Immature natural killer cell (primary cell): ENCODE measurements at regions not wholly inside any gene's neighbourhood (a gene's known extent, or its start where the extent isn't known, plus 50 kb on each side); places are given as distances from the start of the nearest gene placed in this dataset.
"Not testable (repeated sequence)": the region's sequence is repeated elsewhere in the genome, so short reads cannot be mapped to it uniquely, and the experiment has no call there.

Source experiments
- DNase-seq, 3 donors: peaks; one replicate each; pipeline ENCODE4 v3.0.0; 2022; ENCODE audit warnings: mixed read lengths in 1 of 3
- H3K27ac Mint-ChIP-seq, 6 donors: one replicate each; pipeline ENCODE4 v1.8.0; 2020; ENCODE audit warnings: mixed read lengths in 6 of 6, mild to moderate bottlenecking in 5 of 6, inconsistent platforms in 4 of 6, moderate library complexity in 3 of 6
- H3K27me3 Mint-ChIP-seq, 3 donors: one replicate each; pipeline ENCODE4 v1.8.0; 2020 to 2021; ENCODE audit warnings: low read depth in 3 of 3, mild to moderate bottlenecking in 3 of 3, mixed read lengths in 3 of 3, moderate library complexity in 3 of 3, inconsistent platforms in 1 of 3
- H3K36me3 Mint-ChIP-seq, 3 donors: one replicate each; pipeline ENCODE4 v1.8.0; 2020; ENCODE audit warnings: mixed read lengths in 3 of 3, inconsistent platforms in 2 of 3, mild to moderate bottlenecking in 2 of 3
- H3K4me1 Mint-ChIP-seq, 2 donors: one replicate each; pipeline ENCODE4 v1.8.0; 2020; ENCODE audit warnings: inconsistent platforms in 2 of 2, mild to moderate bottlenecking in 2 of 2, mixed read lengths in 2 of 2, moderate library complexity in 1 of 2
- H3K4me3 Mint-ChIP-seq, 5 donors: one replicate each; pipeline ENCODE4 v1.8.0; 2020; ENCODE audit warnings: mild to moderate bottlenecking in 5 of 5, mixed read lengths in 5 of 5, inconsistent platforms in 3 of 5, moderate library complexity in 3 of 5
- H3K9me3 Mint-ChIP-seq, 6 donors: one replicate each; pipeline ENCODE4 v1.8.0; 2020; ENCODE audit warnings: mild to moderate bottlenecking in 6 of 6, mixed read lengths in 6 of 6, inconsistent platforms in 4 of 6, moderate library complexity in 3 of 6

DNA sequence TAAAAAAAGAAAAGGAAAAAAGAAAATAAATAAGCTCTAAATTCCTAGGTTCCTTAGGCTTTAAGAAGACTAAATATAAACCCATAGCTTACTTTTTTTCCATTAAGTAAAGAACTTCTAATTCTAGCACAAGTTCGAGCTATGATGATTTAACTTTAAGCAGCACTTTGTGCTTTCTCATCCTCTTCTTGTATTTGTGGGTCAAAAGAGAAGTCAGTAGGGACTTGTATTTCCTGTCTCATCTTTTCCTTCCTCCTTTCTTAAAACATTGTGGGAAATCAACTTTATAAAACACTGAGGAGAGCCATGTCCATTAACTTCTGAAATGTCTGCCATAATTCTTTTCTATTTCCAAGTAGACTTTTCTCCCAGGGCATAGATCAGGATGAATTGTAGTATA lies 637.7 kb upstream of the CITED2 start:
- Mint-ChIP-seq H3K27ac (no peak overlapping the region), H3K9me3 (peaks cover 0 to 3% (median 0%) of the 10 kb centered on the region in 6 donors), H3K36me3 (no peaks in the 10 kb centered on the region), H3K27me3 (peaks cover 0 to 4% (median 0%) of the 10 kb centered on the region in 3 donors), H3K4me1 (no peaks in the 10 kb centered on the region), H3K4me3 (no peak overlapping the region)
- DNase-seq, result no peak

- no peaks in the 10 kb centered on the region for H3K36me3 Mint-ChIP-seq
- no peaks in the 10 kb centered on the region for H3K4me1 Mint-ChIP-seq
- H3K4me3 Mint-ChIP-seq, result no peak overlapping the region
- H3K27me3 Mint-ChIP-seq, result peaks cover 0 to 4% (median 0%) of the 10 kb centered on the region in 3 donors
- H3K27ac Mint-ChIP-seq, result no peak overlapping the region
- peaks cover 0 to 3% (median 0%) of the 10 kb centered on the region in 6 donors for H3K9me3 Mint-ChIP-seq
- no peak for DNase-seq
Observed at GRCh38 chr6:140011537-140011936, 637.1 kb upstream of the CITED2 start.

DNA sequence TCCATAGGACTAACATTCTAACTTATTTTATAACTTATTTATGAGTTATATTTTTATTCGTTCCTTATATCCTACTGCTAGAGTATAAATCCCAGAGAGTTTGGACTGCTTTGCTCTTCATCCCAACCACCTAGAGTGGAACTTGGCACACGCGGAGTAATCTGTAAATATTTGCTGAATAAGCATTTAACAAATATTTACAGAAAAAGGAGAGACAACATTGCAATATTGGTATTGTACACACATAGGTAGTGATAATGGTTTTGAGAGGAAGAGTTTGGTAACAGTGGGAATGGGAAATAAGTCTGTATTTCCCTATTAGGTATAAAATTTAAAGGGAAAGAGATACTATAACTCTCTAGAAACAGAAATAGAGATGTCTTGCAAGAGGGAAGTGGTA lies 634.8 kb upstream of the CITED2 start:
- Mint-ChIP-seq H3K27ac (no peak overlapping the region), H3K4me1 (no peaks in the 10 kb centered on the region), H3K36me3 (no peaks in the 10 kb centered on the region), H3K9me3 (peaks cover 0 to under 1% (median 0%) of the 10 kb centered on the region in 6 donors), H3K27me3 (peaks cover 0 to 2% (median 0%) of the 10 kb centered on the region in 3 donors), H3K4me3 (no peak overlapping the region)
- DNase-seq, result no peak

GRCh38 chr6:140007525-140007924 lies 633.1 kb upstream of the CITED2 start:
- Mint-ChIP-seq H3K9me3 (no peaks in the 10 kb centered on the region), H3K27ac (no peak overlapping the region), H3K36me3 (no peaks in the 10 kb centered on the region), H3K4me1 (no peaks in the 10 kb centered on the region), H3K27me3 (peaks cover 0 to 2% (median 0%) of the 10 kb centered on the region in 3 donors), H3K4me3 (no peak overlapping the region)
- DNase-seq, result no peak

DNA sequence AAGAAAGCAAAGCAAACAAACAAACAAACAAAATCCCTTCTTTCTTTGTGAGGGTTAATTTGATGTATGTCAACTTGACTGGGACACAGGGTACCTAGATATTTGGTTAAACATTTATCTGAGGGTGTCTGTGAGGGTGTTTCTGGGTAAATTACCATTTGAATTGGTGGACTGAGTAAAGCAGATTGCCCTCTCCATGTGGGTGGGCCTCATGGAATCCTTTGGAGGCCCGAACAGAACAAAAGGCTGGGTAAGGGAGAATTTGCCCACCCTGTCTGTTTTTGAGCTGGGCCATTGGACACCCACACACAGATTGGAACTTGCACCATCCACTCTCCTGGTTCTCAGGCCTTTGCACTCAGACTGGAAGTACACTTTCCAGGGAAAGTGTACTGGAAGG lies 628.8 kb upstream of the CITED2 start:
- no peaks in the 10 kb centered on the region for H3K36me3 Mint-ChIP-seq
- no peaks in the 10 kb centered on the region for H3K9me3 Mint-ChIP-seq

GRCh38 chr6:140002396-140003022 lies 628.1 kb upstream of the CITED2 start:
- Mint-ChIP-seq H3K36me3 (no peaks in the 10 kb centered on the region), H3K27me3 (no peaks in the 10 kb centered on the region), H3K4me1 (no peaks in the 10 kb centered on the region), H3K4me3 (no peak overlapping the region), H3K9me3 (no peaks in the 10 kb centered on the region), H3K27ac (no peak overlapping the region)
- no peak for DNase-seq

More for the DNA sequence above, 628.8 kb upstream of the CITED2 start:
- Mint-ChIP-seq H3K4me3 (no peak overlapping the region), H3K4me1 (no peaks in the 10 kb centered on the region), H3K27ac (no peak overlapping the region), H3K27me3 (no peaks in the 10 kb centered on the region)
- DNase-seq, result no peak

- Mint-ChIP-seq H3K4me1 (no peaks in the 10 kb centered on the region), H3K4me3 (no peak overlapping the region), H3K27ac (no peak overlapping the region), H3K36me3 (no peaks in the 10 kb centered on the region), H3K27me3 (no peaks in the 10 kb centered on the region), H3K9me3 (no peaks in the 10 kb centered on the region)
- DNase-seq, result no peak
Observed at GRCh38 chr6:140001821-140002341, 627.4 kb upstream of the CITED2 start.

DNA sequence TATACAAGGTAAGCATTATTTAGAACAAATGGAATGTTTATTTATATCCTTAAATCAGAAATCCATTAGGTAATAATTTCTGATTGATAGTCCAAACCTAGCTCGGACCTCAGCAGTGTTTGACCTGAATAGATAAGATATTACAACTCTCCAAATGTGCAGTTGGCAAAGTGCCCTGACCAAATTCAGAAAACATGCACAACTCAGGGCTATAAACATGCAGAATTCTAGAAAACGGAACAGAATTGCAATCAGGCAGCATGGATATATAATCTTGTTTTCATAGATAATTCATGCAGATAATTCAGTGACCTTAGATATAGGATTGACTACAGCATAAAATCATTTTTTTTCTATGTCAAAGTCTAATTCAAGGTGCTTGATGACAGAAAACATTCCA lies 626.6 kb upstream of the CITED2 start:
- no peaks in the 10 kb centered on the region for H3K36me3 Mint-ChIP-seq
- H3K9me3 Mint-ChIP-seq, result no peaks in the 10 kb centered on the region
- H3K27me3 Mint-ChIP-seq, result no peaks in the 10 kb centered on the region

GRCh38 chr6:139999661-140000060 lies 625.2 kb upstream of the CITED2 start:
- not testable (repeated sequence) for H3K4me3 Mint-ChIP-seq, DNase-seq, H3K36me3 Mint-ChIP-seq, H3K4me1 Mint-ChIP-seq, H3K27me3 Mint-ChIP-seq, H3K9me3 Mint-ChIP-seq, H3K27ac Mint-ChIP-seq

More for the DNA sequence above, 626.6 kb upstream of the CITED2 start:
- no peaks in the 10 kb centered on the region for H3K4me1 Mint-ChIP-seq
- no peak overlapping the region for H3K27ac Mint-ChIP-seq
- no peak overlapping the region for H3K4me3 Mint-ChIP-seq
- no peak for DNase-seq

DNA sequence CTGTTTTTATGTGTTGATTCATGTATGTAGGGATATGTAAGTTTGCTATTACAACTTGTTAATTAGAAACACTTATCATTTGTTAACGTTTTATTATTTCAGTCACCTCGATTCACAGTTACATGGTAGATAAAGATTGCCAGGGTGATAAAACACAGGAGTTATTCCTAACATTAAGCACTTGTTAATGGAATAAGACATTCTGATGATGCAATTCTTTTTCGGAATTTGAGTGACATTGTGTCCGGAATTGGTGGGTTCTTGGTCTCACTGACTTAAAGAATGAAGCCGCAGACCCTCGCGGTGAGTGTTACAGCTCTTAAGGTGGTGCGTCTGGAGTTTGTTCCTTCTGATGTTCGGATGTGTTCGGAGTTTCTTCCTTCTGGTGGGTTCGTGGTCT lies 624.0 kb upstream of the CITED2 start:
- H3K4me3 Mint-ChIP-seq, H3K4me1 Mint-ChIP-seq, H3K9me3 Mint-ChIP-seq, H3K27me3 Mint-ChIP-seq, DNase-seq, H3K36me3 Mint-ChIP-seq, H3K27ac Mint-ChIP-seq: not testable (repeated sequence)

GRCh38 chr6:139996253-139996834 lies 621.9 kb upstream of the CITED2 start:
- no peaks in the 10 kb centered on the region for H3K36me3 Mint-ChIP-seq
- no peak overlapping the region for H3K4me3 Mint-ChIP-seq
- H3K9me3 Mint-ChIP-seq, result no peaks in the 10 kb centered on the region
- DNase-seq, result no peak
- H3K4me1 Mint-ChIP-seq, result no peaks in the 10 kb centered on the region
- peaks cover 0 to 2% (median 1%) of the 10 kb centered on the region in 3 donors for H3K27me3 Mint-ChIP-seq
- no peak overlapping the region for H3K27ac Mint-ChIP-seq

DNA sequence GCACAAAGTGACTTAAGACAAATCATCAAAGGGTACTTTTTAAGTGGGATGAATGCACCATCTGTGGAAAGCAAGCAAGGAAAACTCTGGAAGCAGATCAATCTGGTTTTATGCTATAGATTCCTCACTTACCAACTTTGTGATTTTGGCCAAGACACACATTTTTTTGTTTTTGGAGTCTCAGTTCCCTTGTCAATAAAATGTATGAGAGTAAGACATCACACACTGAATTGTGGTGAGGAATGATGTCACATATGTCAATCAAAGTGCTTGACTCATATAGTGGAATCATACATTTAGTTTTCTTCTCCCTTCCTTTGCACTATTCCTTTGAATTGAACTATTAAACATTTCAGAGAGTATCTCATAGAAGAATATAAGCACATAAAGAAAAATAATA lies 620.5 kb upstream of the CITED2 start:
- H3K9me3 Mint-ChIP-seq, result no peaks in the 10 kb centered on the region
- H3K4me1 Mint-ChIP-seq, result no peaks in the 10 kb centered on the region
- no peak overlapping the region for H3K27ac Mint-ChIP-seq
- DNase-seq, result no peak
- peaks cover 0 to 2% (median 1%) of the 10 kb centered on the region in 3 donors for H3K27me3 Mint-ChIP-seq
- no peak overlapping the region for H3K4me3 Mint-ChIP-seq
- no peaks in the 10 kb centered on the region for H3K36me3 Mint-ChIP-seq

- Mint-ChIP-seq H3K4me3 (no peak overlapping the region), H3K36me3 (no peaks in the 10 kb centered on the region), H3K27me3 (peaks cover 0 to 2% (median 1%) of the 10 kb centered on the region in 3 donors), H3K27ac (no peak overlapping the region), H3K4me1 (no peaks in the 10 kb centered on the region), H3K9me3 (no peaks in the 10 kb centered on the region)
- DNase-seq, result no peak
Observed at GRCh38 chr6:139990856-139991465, 616.5 kb upstream of the CITED2 start.

GRCh38 chr6:139990026-139990686 lies 615.7 kb upstream of the CITED2 start:
- H3K4me1 Mint-ChIP-seq, result no peaks in the 10 kb centered on the region
- no peak for DNase-seq
- H3K4me3 Mint-ChIP-seq, result no peak overlapping the region
- peaks cover 0 to 6% (median 3%) of the 10 kb centered on the region in 3 donors for H3K27me3 Mint-ChIP-seq
- no peaks in the 10 kb centered on the region for H3K36me3 Mint-ChIP-seq
- no peak overlapping the region for H3K27ac Mint-ChIP-seq
- H3K9me3 Mint-ChIP-seq, result no peaks in the 10 kb centered on the region
